COLO668 (cell line): ENCODE measurements at regions not wholly inside any gene's neighbourhood (a gene's known extent, or its start where the extent isn't known, plus 50 kb on each side); places are given as distances from the start of the nearest gene placed in this dataset.
"Not testable (repeated sequence)": the region's sequence is repeated elsewhere in the genome, so short reads cannot be mapped to it uniquely, and the experiment has no call there.

ENCODE experiments used
- DNase-seq: peaks from one replicate; lab custom pipeline; 2025; ENCODE audit not compliant: unreplicated experiment; lab: John Stamatoyannopoulos, UW

DNA sequence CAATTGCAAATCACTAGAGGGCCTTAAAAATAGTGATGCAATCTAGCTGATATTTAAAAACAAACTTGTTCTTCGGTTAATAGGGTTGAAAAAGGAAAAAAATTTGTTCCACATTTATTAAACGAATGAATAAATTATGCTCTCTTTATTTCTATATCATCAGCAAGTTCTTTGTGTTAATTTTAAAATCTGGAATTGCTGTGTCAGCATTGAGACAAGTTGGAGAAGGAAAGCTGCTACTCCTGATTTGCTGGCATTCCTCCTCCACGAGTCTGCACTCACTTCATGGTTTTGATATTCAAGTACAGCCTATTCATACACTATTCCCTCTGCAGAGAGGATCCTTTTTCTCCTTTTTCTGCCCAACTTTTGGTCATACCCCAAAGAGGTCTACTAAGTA lies 117.6 kb downstream of the MRPL39 start:
- DNase-seq = no peak

DNA sequence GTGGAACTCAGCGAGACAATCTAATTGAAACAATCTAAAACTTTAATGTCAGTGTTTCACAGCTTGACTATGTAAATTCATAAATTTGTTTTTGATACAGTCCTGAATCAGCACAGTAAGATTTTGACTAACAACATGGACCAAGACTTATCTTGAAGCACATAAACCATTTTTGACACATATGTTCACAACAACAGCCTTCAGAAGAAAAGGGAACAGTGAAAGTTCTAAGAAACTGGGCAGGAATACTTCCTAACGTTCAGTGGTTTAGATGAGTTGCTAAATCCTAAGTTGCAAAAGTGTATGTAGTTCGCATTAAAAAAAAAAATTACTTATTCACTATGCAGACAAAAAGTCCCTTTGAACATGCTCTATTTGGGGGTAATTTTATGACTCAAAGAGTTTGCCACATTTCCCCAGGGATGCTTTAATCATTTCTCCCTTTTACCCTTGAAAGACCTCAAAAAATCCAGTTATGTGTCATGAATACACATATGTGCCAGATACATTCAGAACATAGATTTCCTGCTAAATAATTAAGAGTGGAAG lies 120.2 kb downstream of the MRPL39 start:
- no peak for DNase-seq

DNA sequence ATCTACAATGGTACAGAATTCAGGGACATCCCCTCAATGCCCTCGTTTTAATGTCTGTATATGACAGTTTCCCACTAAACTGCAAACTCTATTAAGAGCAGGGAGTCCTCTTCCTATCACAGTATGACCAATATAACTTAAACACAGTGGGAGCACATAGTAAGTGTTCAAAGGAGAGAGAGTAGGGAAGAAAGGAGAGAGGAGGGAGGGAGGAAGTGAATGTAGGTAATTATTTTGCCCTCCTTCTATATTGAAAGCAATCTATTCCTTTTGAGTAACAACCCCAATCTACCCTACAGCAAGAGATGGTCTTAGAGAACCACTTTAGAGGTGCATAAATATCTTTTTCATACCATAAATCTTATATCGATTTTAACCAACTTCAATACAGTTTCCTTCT lies 121.4 kb downstream of the MRPL39 start:
- DNase-seq = no peak

DNA sequence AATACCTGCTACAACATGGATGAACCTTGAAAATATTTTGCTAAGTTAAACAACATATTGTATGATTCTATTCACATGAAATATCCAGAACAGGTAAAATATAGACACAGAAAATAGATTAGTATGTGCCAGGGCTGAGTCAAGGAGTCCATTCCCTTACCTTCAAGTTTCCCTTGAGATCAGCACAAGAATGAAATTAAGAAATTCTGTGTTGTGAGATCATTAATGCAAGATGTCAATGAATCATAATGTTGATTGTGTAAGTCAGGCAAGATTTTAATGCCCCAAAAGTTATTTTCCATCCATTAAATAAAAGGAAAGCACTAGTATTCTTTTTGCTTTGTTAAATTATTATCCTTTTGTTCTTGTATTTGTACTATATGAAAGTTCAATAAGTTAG lies 139.4 kb downstream of the MRPL39 start:
- DNase-seq = no peak

DNA sequence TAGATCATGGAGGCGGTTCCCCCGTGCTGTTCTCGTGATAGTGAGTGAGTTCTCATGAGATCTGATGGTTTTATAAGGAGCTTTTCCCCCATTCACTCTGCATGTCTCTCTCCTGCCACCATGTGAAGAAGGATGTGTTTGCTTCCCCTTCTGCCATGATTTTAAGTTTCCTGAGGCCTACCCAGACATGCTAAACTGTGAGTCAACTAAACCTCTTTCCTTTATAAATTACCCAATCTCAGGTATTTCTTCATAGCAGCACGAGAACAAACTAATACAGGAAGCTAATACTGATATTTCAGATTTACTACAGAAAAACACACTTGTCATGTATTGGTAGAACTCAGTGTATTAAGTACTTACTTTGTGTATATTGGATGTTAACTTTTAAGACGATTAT lies 140.2 kb downstream of the MRPL39 start:
- DNase-seq = not testable (repeated sequence)

GRCh38 chr21:25466470-25466869 lies 140.8 kb downstream of the MRPL39 start:
- DNase-seq = no peak

GRCh38 chr21:25465263-25465662 lies 142.0 kb downstream of the MRPL39 start:
- no peak for DNase-seq

DNA sequence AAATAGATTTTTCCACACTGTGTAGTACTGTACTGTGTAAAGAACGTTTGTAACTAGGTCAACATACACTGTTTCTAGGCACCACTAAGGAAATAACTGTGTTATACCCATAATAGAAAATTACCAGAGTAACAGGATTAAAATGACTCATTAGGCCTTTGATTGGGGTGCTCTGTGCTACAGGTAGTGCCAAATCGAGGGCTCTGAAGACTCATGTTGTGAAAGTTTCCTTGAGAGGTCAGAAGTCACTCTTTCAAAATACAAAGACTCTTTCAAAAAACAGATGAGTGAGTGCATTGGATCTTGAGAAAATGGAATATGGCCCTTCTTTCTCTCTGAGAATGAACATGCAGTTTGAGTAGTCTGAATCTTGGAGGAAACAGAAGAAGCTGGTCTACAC lies 143.0 kb downstream of the MRPL39 start:
- no peak for DNase-seq

GRCh38 chr21:25462517-25462971 lies 144.7 kb downstream of the MRPL39 start:
- DNase-seq = no peak

GRCh38 chr21:25461725-25462124 lies 145.6 kb downstream of the MRPL39 start:
- no peak for DNase-seq

GRCh38 chr21:25459993-25460392 lies 147.3 kb downstream of the MRPL39 start:
- DNase-seq = no peak

DNA sequence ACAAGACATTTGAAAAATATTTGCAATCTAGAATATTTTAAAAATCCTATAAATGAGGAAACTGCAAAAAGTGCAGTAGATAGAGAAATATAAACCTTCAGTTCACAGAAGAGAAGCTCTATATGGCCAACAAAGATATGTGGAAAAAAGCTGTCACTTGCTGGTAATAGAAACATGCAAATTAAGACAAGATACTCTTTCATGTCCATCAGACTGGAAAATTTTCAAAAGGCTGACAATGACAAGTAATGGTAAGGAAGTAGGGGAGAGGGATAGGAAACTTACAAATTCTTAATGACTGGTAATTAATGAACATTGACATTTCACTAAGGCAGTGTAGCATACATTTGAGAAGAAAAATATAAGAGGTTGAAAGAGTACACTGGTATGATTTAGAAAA lies 147.9 kb downstream of the MRPL39 start:
- no peak for DNase-seq

GRCh38 chr21:25458484-25458883 lies 148.8 kb downstream of the MRPL39 start:
- DNase-seq = no peak

DNA sequence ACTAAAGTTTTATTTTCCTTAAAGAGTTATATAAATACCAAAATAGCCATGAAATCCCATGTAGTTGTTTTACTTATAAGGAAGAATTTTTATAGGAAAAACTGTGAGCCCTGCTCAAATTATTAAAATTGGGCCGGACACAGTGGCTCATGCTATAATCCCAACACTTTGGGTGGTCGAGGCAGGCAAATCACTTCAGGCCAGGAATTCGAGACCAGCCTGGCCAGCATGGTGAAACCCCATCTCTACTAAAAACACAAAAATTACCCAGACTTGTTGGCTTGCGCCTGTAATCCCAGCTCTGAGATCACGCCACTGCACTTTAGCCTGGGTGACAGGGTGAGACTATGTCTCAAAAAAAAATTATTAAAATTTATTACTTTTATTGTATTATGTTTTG lies 149.3 kb downstream of the MRPL39 start:
- no peak for DNase-seq

GRCh38 chr21:25457411-25457810 lies 149.9 kb downstream of the MRPL39 start:
- no peak for DNase-seq

DNA sequence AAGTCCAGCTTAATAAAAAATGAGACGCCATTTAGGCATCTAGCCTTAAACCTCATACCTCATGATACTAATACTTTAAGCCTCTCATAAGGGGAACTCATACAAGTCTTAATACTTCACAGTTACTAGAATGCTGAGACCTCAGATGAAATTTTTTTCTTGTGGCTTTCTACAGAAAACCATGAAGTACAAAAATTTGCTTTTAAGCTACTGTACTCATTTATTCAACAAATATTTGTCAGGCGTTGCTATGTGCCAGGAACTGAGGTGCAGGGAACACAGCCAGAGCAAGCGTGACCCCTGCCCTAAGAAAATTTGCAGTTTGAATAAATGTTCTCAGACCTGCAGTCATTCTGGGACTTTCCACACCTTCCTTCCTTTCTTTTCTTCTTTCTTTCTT lies 150.6 kb downstream of the MRPL39 start:
- no peak for DNase-seq

DNA sequence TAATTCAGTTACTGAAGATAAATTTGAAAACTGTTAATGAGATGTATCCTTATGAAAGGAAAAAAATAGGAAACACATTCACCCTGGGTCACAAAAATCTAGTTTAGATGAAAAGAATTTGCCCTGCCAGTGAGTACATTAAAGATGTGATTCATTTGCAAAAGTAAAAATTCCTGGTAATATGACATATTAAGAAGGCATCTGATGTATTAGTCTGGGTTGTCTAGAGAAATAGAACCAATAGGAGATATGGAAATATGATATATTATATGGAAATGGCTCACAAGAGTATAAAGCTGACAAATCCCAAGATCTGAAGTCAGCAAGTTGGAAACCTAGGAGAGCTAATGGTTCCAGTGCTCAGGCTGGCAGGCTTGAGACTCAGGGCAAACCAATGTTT lies 153.8 kb downstream of the MRPL39 start:
- no peak for DNase-seq

GRCh38 chr21:25449950-25450349 lies 157.3 kb downstream of the MRPL39 start:
- no peak for DNase-seq

- DNase-seq = no peak
Observed at GRCh38 chr21:25441835-25442234, 165.4 kb downstream of the MRPL39 start.

DNA sequence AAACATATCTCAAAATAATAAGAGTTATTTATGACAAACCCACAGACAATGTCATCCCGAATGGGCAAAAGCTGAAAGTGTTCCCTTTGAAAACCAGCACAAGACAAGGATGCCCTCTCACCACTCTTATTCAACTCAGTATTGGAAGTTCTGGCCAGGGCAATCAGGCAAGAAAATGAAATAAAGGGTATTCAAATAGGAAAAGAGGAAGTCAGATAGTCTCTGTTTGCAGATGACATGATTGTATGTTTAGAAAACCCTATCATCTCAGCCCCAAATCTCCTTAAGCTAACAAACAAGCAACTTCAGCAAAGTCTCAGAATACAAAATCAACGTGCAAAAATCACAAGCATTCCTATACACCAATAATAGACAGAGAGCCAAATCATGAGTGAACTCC lies 169.8 kb downstream of the MRPL39 start:
- DNase-seq = not testable (repeated sequence)

GRCh38 chr21:25428537-25428936 lies 178.7 kb downstream of the MRPL39 start:
- no peak for DNase-seq

GRCh38 chr21:25427828-25428227 lies 179.5 kb downstream of the MRPL39 start:
- DNase-seq = no peak

DNA sequence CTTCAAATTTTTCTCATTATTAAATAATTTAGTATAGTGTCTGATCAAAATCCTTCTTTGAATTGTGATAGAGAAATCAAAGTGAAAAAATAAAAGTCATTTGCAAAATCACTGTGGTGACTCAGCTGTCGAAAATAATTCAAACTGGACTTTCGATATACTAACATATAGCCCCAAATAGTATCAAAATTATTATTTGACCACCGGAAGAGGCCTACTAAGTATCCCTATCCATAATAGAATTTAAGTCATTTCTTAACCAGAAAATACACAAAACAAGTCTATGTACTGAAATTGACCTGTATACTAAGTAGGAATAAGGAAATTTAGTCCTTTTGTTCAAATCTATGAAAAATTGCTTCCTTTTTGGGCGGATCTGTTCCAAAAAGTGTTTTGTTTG lies 180.7 kb downstream of the MRPL39 start:
- no peak for DNase-seq

DNA sequence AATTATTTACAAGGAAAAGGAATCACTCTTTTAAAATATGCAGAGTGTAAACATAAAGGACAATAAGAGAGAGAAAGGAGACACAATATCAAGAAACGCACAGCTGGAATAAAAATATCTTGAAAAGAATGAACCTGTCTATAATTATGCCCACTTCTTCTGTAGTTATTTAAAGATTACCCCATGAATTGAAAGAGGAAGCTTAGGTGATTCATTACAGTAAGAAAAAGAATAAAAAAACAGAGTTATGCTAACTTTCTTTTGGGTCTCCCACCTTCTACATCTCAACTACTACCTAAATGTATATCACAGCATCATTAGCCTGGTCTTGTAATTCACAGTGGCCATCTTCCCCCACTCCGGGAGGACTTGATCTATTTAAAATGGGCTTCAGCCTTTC lies 182.1 kb downstream of the MRPL39 start:
- DNase-seq = no peak
